ENCODE measurements at regions not wholly inside any gene's neighbourhood (a gene's known extent, or its start where the extent isn't known, plus 50 kb on each side); places are given as distances from the start of the nearest gene placed in this dataset.

- TF ChIP-seq CTCF (IDR thresholded peaks at IDR 0.05): no peak
- TF ChIP-seq POLR2A (IDR thresholded peaks at IDR 0.05): no peak
Observed at GRCh38 chr4:24328711-24329110, 255.6 kb downstream of the DHX15 start.
